Inflammatory macrophage treated with lipopolysaccharide for 4 hours (primary cell): ENCODE measurements at regions not wholly inside any gene's neighbourhood (a gene's known extent, or its start where the extent isn't known, plus 50 kb on each side); places are given as distances from the start of the nearest gene placed in this dataset.
"Not testable (repeated sequence)": the region's sequence is repeated elsewhere in the genome, so short reads cannot be mapped to it uniquely, and the experiment has no call there.

ENCODE experiments used
- DNase-seq: peaks from one replicate; pipeline ENCODE4 v3.0.0-alpha.2; 2020

DNA sequence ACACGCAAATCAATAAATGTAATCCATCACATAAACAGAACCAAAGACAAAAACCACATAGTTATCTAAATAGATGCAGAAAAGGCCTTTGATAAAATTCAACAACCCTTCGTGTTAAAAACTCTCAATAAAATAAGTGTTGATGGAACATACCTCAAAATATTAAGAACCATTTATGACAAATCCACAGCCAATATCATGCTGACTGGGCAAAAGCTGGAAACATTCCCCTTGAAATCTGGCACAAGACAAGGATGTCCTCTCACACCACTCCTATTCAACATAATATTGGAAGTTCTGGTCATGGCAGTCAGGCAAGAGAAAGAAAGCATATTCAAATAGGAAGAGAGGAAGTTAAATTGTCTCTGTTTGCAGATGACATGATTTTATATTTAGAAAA lies 1946.3 kb upstream of the CDH9 start:
- DNase-seq: no peak

- DNase-seq: no peak
Measured at GRCh38 chr5:28975508-28975907, 1937.1 kb upstream of the CDH9 start.

- no peak for DNase-seq
Measured at GRCh38 chr5:28967848-28968247, 1929.5 kb upstream of the CDH9 start.

DNA sequence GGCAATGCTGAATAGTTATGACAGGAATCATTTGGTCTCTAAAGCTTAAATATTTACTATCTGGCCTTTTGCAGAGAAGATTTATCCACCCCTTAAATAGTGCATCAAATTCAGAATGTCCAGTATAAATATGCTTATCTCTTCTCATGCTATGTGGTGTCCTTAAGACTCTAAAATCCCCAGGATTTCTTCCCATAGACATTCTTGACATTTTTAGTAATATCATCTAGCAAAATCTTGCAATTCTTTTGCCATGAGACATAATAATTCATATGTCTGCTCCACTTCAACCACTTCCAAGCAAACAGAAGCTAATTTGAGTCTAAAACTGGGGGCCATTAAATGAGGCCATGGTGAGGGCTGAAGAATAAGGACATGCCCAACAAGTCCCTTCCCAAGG lies 1923.4 kb upstream of the CDH9 start:
- DNase-seq: no peak

DNA sequence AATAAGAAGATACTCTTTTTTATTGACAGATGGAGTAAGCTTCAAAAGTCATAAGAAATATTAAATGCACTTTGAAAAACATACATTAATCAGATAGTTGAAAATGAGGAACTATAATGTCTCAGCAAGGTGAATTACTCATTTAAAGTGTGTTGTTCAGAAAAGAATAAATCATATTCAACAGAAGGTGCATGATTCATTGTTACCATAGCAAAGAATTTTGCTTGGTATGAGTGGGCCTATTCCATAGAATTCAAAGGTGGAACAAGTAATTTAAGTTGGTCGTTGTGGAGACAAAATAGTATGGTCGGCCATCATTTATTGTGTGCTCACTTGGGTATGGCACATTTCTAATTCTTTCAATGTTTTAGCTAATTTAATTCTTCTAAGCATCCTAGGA lies 1920.2 kb upstream of the CDH9 start:
- DNase-seq: no peak

DNA sequence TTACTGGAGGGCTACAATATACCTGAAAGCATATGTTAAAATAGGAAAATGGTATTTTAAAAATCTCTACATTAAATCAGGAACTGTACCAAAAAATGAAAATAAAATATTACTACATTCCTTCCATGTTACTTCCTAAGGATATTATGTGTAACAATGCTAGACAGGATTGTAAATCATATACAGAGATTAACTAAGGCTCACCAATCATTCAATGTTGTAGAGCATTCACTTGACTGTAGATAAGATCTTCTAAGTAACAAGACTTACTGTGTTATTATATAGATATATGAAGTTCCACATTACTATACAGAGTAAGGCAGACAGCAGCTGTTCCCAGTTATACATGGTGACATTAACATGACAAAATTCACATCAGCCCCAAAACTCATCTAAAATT lies 1919.1 kb upstream of the CDH9 start:
- DNase-seq: no peak

DNA sequence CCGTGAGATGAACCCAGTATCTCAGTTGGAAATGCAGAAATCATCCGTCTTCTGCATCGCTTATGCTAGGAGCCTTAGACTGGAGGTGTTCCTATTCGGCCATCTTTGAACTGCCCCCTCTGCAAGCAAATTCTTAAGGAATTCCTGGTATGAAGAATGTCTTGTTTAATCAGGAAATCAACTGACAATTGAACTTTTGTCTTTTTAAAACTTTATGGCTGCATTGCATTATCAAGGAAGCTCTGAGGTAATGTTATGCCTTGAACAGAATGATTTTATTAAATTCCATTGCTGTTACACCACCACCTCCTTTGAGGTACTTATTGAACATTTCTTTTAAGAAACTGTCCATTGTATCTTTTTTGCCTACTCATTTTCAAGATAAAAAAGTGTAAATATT lies 1915.7 kb upstream of the CDH9 start:
- no peak for DNase-seq

GRCh38 chr5:28947865-28948264 lies 1909.5 kb upstream of the CDH9 start:
- DNase-seq: no peak

DNA sequence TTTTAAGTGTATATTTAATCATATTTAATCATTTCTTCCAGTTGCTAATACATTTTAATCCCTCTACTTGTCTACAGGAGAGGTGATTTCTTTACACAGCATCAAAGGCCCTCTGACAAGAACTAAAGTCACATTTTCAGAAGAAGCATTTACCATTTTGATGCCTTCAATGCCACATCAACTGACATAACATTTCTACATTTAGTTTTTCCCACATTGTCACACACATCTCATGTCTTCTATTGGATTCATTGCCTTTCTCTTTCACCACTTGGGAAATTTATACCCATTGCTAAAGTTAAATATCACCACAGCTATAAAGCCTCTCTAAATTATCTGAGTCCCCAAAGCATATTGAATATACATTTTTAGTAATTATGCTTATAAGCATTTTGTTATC lies 1907.5 kb upstream of the CDH9 start:
- DNase-seq: no peak

DNA sequence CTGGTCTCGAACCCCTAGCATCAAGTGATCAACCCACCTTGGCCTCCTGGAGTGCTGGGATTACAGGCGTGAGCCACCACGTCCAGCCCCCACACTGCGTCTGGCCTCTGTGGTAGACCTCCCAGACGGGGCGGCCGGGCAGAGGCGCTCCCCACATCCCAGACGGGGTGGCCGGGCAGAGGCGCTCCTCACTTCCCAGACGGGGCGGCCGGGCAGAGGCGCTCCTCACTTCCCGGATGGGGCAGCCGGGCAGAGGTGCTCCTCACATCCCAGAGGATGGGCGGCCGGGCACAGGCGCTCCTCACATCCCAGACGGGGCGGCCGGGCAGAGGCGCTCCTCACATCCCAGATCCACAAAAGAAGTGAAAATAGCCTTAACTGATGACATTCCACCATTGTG lies 1891.0 kb upstream of the CDH9 start:
- not testable (repeated sequence) for DNase-seq

GRCh38 chr5:28928327-28928790 lies 1890.0 kb upstream of the CDH9 start:
- DNase-seq: not testable (repeated sequence)

DNA sequence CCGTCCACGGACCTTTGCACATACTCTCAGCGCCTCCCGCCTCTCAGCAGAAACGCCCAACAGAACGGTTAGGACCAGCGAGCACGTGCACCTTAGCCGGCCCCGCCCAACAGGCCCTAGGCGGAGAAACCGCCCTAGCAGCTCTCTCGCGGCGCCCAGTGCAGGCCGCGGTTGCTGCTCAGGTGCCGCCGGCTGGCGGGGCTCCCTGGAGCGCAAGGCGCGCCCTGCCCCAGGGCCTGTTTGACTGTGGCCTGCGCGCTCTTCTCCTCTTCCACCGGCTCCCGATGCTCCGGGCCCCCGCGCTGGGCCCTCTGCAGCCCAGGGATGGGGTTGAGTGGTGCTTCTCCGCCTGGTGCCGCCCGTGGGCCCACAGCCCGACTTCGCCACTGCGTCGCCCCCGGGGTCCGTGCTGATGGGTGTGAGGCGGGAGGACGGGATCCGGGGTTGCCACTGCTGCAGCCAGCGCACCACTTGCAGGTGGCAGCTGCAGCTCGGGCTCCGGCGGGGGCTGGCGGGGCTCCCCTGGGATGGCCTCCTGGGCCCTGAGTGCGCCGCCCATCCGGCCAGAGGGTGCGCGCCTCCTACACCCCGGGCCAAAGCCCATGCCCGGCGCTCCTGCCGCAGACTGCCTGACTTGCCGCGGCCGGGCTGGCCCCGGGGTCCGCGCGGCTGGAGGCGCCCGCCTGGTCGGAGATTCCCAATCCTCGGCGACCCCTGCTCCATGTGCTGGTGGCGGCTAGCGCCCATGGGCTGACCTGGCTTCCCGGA lies 1889.4 kb upstream of the CDH9 start:
- no peak for DNase-seq

DNA sequence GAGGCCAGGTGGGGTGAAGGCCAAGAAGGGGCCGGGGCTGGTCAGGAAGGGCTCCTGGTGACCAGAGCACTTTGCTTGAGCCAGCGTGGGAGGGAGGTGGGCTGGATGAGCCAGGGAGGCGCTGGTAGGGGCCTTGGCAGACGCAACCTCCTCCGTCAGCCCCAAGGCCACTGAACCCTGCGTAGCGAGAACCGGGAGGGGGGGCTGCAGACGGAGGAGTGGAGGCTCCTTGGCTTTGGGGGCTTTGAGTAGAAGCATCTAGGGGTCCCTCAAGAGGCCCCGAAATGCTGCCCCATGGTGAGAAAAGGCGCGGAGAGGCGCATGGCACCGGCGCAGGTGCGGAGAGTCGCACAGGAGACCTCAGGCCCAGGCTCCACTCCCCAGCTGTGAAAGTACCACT lies 1888.0 kb upstream of the CDH9 start:
- DNase-seq: no peak

- DNase-seq: no peak
Measured at GRCh38 chr5:28917631-28918030, 1879.2 kb upstream of the CDH9 start.

DNA sequence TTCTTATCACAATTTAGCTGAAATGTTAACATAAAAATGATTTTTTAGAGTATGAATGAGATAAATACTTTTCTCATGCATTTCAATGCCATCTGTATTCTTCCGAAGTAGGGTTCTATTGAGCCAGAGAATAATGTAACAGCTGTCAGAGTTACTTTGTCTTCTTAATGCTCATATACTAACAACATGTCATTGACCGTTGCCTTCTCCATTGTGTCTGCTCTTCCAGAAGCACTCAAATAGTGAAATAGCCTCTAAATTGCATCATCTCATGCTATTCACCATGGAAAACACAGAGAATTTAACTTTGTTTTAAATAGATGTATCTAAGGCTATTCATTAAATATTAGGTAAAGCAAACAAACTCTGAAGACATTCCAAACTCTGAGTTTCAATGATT lies 1875.9 kb upstream of the CDH9 start:
- no peak for DNase-seq

GRCh38 chr5:28903643-28904042 lies 1865.3 kb upstream of the CDH9 start:
- DNase-seq: no peak

- no peak for DNase-seq
Measured at GRCh38 chr5:28896949-28897348, 1858.6 kb upstream of the CDH9 start.

DNA sequence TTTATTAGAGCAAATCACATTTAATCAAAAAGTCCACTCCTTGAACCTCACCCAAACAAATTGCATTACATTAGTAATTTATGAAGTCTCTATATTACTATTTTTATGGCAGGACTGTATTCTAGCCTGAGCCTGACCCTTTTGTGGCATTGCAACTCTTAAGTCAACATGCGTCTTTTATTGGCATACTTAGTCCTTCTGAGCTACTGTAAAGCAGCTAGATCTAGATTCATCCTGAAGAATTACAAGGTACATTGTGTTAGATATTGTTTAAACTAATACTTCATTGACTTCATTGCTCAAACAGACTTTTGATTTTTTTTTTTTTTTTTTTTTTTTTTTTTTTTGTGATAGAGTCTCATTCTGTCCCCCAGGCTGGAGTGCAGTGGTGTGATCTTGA lies 1842.5 kb upstream of the CDH9 start:
- no peak for DNase-seq

DNA sequence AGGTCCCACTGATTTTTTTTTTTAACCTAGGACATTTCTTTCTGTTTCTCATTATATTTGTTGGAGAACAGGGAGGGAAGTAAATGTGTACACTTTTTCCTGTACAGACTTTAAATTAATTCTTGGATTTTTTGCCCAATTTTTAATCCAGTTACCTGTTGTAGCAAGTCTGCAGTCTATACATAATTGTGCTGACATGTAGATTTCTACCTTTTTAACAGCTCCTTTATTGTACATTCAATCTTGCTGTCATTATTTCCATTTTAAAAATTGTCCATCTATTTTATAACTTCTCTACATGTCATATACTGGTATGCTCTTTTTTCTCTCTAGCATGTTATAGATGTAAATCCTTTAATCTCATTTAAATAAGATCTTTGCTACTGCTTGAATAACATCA lies 1838.7 kb upstream of the CDH9 start:
- no peak for DNase-seq

GRCh38 chr5:28864006-28864405 lies 1825.6 kb upstream of the CDH9 start:
- no peak for DNase-seq

DNA sequence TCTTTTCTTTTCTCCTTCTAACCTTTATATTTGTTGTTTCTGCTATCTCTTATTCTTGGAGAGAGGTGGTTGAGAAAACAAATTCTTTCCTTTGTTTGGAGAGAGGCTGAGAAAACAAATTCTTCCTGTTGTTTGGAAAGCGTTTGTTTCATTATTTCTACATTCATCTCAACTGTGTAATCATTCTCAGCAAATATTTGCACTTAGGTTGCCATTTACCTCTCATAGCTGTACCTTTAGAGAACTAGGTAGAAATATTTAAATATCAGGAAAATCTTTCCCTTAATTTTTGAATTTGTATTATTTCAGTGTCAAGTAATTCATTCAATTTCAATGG lies 1824.4 kb upstream of the CDH9 start:
- no peak for DNase-seq

DNA sequence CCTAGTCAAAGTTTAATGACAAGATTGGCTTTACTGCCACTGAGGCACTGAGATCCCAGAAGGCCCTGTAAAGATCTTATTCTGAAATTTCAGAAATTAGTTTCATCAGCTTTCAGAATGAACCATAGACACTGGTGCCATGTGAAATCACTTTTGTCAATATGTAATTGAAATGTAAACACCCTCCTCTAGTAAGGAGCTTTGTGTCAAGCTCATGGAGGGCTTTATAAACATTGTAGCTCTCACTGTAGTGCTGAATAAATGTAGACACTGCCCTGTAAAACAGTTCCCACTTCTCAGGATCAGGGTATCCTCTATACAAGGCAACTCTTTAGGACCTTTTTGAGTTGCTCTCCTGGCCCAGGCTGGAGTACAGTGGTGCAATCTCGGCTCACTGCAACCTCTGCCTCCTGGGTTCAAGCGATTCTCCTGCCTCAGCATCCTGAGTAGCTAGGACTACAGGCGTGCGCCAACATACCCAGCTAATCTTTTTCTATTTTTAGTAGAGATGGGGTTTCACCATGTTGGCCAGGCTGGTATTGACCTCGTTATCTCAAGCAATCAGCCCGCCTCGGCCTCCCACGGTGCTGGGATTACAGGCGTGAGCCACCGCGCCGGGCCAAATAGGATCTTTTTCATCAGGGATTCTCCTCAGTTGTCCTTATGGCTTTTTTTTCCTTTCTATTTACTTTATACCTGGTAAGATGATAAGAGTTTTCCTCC lies 1823.9 kb upstream of the CDH9 start:
- DNase-seq: no peak

GRCh38 chr5:28855626-28856025 lies 1817.2 kb upstream of the CDH9 start:
- DNase-seq: no peak

GRCh38 chr5:28850320-28850921 lies 1812.0 kb upstream of the CDH9 start:
- DNase-seq: no peak
